Activated T-cell treated with anti-CD3 and anti-CD28 coated beads, Interleukin-2, amount 50 U/mL, for 4 hours (primary cell): ENCODE measurements at regions not wholly inside any gene's neighbourhood (a gene's known extent, or its start where the extent isn't known, plus 50 kb on each side); places are given as distances from the start of the nearest gene placed in this dataset.

Experiments used
- ATAC-seq, 2 donors: fragments of 200-7000 bp; cut with Tn5 transposase; one replicate each; pipeline ENCODE4 v1.10.0; 2021
- DNase-seq: peaks from one replicate; pipeline ENCODE4 v3.0.0-alpha.2; 2020
- H3K27me3 Mint-ChIP-seq: one replicate; pipeline ENCODE4 v1.8.0; 2021; ENCODE audit warnings: low read depth, mixed read lengths
- H3K36me3 Mint-ChIP-seq: one replicate; pipeline ENCODE4 v1.8.0; 2022; ENCODE audit warnings: mixed read lengths; ENCODE audit not compliant: insufficient read depth
- H3K4me1 Mint-ChIP-seq: one replicate; pipeline ENCODE4 v1.8.0; 2021; ENCODE audit warnings: low read depth, mixed read lengths
- H3K4me3 Mint-ChIP-seq: one replicate; pipeline ENCODE4 v1.8.0; 2021; ENCODE audit warnings: mild to moderate bottlenecking, moderate library complexity, mixed read lengths
- H3K9me3 Mint-ChIP-seq: one replicate; pipeline ENCODE4 v1.8.0; 2021; ENCODE audit warnings: mixed read lengths

DNA sequence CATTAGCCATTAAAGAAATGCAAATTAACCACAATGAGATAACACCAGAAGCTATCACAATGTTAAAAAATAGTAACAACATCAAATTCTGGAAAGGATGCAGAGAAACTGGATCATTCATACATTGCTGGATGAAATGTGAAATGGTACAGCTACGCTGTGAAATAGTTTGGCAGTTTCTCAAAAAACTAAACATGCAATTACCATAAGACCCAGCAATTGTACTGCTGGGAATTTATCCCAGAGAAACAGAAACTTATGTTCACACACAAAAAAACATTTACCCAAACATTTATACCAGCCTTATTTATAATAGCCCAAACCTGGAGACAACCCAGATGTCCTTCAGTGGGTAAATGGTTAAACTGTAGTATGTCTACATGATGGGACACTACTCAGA lies 592.9 kb downstream of the ZNF608 start:
- no peaks in the 10 kb centered on the region for H3K36me3 Mint-ChIP-seq
- no peak for ATAC-seq

DNA sequence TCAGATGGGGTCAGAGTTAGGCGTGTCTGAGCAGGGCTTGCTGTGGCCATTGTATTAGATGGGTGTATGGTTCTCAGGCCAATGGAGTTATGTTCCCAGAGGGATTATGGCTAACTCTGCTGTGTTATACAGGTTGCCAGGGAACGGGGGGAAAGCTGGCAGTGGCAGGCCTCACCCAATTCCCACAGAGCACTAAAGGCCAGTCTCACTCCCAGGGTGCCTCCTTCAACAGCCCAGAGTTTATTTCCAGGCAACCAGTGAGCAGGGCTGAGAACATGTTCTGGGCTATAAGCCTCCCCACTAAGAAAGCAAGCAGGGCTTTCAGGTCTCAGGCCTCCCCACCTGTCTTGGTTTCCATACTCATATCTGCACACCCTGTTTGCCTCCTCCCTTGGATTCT lies 597.9 kb downstream of the ZNF608 start:
- DNase-seq: no peak
- H3K4me1 Mint-ChIP-seq: no peaks in the 10 kb centered on the region
- H3K36me3 Mint-ChIP-seq: no peaks in the 10 kb centered on the region
- no peak for ATAC-seq
- H3K9me3 Mint-ChIP-seq: peaks cover 7% of the 10 kb centered on the region
- no peak overlapping the region for H3K4me3 Mint-ChIP-seq
- H3K27me3 Mint-ChIP-seq: no peaks in the 10 kb centered on the region

More for the DNA sequence above, 592.9 kb downstream of the ZNF608 start:
- no peak overlapping the region for H3K4me3 Mint-ChIP-seq
- peaks cover 2% of the 10 kb centered on the region for H3K4me1 Mint-ChIP-seq
- DNase-seq: no peak
- no peaks in the 10 kb centered on the region for H3K27me3 Mint-ChIP-seq
- peaks cover 22% of the 10 kb centered on the region for H3K9me3 Mint-ChIP-seq

DNA sequence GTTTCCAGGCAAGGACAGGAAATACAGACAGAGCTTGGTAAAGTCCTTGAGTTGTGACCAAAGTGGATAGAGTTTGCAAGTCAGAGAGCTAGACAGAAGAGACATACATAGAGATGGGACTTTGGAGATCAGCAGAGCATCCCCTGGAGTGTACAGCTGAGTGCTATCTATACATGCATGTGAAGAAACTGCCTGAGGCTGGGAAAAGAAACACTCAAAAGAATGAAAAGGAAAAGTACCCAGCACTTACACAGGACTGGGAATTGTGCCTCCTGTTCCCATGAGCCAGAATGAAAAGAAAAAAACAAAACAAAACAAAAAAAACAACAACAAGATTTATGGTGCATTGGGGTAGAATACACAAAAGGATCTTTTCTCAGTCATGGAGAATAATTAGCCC lies 606.4 kb downstream of the ZNF608 start:
- no peaks in the 10 kb centered on the region for H3K36me3 Mint-ChIP-seq
- H3K4me1 Mint-ChIP-seq: no peaks in the 10 kb centered on the region
- ATAC-seq: no peak
- no peaks in the 10 kb centered on the region for H3K27me3 Mint-ChIP-seq
- peaks cover 5% of the 10 kb centered on the region for H3K9me3 Mint-ChIP-seq
- no peak for DNase-seq
- H3K4me3 Mint-ChIP-seq: no peak overlapping the region

GRCh38 chr5:124139477-124139876 lies 607.0 kb downstream of the ZNF608 start:
- H3K9me3 Mint-ChIP-seq: peaks cover 7% of the 10 kb centered on the region
- no peak for ATAC-seq
- no peaks in the 10 kb centered on the region for H3K4me1 Mint-ChIP-seq
- no peaks in the 10 kb centered on the region for H3K36me3 Mint-ChIP-seq
- H3K4me3 Mint-ChIP-seq: no peak overlapping the region
- DNase-seq: no peak
- no peaks in the 10 kb centered on the region for H3K27me3 Mint-ChIP-seq

DNA sequence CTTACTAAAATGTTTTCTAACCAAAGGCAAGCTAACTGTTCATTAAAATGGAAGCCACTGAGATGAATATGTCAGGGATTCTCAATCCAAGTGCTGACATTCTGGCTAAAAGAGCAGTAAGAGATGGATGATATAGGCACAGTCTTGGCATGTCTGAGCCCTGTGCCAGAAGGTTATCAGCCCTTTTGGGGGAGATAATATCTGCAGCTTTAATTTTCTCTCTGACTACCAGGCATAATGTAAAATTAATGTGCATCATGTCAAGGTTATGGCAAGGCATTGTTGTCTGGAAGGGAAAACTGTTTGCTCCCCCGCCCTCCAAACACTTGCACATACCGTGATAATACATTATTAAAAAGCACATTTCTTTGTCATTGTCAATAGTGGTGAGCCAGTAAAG lies 609.8 kb downstream of the ZNF608 start:
- no peaks in the 10 kb centered on the region for H3K27me3 Mint-ChIP-seq
- ATAC-seq: no peak
- no peak overlapping the region for H3K4me3 Mint-ChIP-seq

GRCh38 chr5:124134941-124135340 lies 611.5 kb downstream of the ZNF608 start:
- no peaks in the 10 kb centered on the region for H3K36me3 Mint-ChIP-seq
- no peak for DNase-seq
- peaks cover 3% of the 10 kb centered on the region for H3K9me3 Mint-ChIP-seq
- H3K4me1 Mint-ChIP-seq: no peaks in the 10 kb centered on the region
- H3K27me3 Mint-ChIP-seq: no peaks in the 10 kb centered on the region
- H3K4me3 Mint-ChIP-seq: no peak overlapping the region
- no peak for ATAC-seq

More for the DNA sequence above, 609.8 kb downstream of the ZNF608 start:
- DNase-seq: no peak
- Mint-ChIP-seq H3K36me3 (no peaks in the 10 kb centered on the region), H3K9me3 (peaks cover 3% of the 10 kb centered on the region), H3K4me1 (no peaks in the 10 kb centered on the region)

DNA sequence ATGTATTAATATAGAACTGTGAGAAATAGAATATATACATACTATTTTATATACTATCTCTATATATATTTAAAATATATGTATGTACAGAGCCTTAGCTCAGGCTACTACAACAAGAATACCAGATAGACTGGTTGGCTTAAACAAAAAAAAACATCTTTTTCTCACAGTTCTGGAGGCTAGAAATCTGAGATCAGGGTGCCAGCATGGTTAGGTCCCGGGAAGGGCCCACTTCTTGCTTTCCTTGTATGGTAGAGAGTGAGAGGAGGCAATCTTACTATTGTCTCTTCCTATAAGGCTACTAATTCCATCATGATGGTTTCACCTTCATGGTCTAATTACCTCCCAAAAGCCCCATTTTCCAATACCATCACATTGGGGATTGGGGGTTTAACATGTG lies 613.0 kb downstream of the ZNF608 start:
- H3K4me3 Mint-ChIP-seq: no peak overlapping the region
- H3K27me3 Mint-ChIP-seq: no peaks in the 10 kb centered on the region
- peaks cover 3% of the 10 kb centered on the region for H3K9me3 Mint-ChIP-seq
- no peak for DNase-seq
- H3K36me3 Mint-ChIP-seq: no peaks in the 10 kb centered on the region
- ATAC-seq: no peak
- H3K4me1 Mint-ChIP-seq: no peaks in the 10 kb centered on the region

DNA sequence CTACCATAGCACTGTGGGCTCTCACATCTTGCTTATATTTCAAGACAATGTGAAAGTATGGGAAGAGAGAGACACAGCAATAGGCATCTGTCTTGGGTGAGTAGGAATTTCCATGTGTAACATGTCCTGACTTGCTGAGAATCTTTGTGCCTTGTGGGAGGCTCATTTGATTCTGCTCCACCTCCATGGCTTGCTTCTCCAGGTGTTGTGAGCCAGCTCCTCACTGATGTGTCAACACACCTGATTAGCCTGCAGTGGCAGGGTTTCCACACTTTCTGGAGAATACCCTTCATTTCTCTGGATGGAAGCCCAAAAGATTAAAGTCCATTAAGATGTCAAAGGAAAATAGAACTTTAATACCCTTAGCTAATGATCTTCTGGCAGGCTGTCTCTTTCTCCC lies 613.6 kb downstream of the ZNF608 start:
- Mint-ChIP-seq H3K36me3 (no peaks in the 10 kb centered on the region), H3K9me3 (peaks cover 3% of the 10 kb centered on the region), H3K27me3 (no peaks in the 10 kb centered on the region), H3K4me1 (no peaks in the 10 kb centered on the region), H3K4me3 (no peak overlapping the region)
- ATAC-seq (no peak), DNase-seq (no peak)

DNA sequence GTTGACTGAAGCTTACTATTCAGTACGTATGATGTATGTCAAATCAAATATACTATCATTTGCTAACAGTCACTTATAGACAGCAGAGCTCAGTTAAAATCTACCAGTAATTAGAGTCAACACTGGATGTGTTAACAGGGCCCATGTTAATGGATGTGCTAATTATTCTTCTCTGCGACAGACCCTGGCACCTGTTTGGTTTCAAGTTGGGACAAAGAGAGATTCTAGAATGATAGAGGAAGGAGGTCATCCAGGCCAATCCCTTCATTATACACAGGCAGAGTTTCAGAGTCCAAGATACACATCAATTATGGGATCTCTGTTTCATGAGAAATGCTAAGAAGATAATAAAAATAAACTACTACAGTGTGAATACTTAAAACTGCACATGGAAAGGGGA lies 615.0 kb downstream of the ZNF608 start:
- ATAC-seq (no peak), DNase-seq (no peak)
- Mint-ChIP-seq H3K36me3 (no peaks in the 10 kb centered on the region), H3K9me3 (peaks cover 3% of the 10 kb centered on the region), H3K27me3 (no peaks in the 10 kb centered on the region), H3K4me1 (no peaks in the 10 kb centered on the region), H3K4me3 (no peak overlapping the region)

- Mint-ChIP-seq H3K9me3 (peaks cover 3% of the 10 kb centered on the region), H3K27me3 (no peaks in the 10 kb centered on the region), H3K4me1 (no peaks in the 10 kb centered on the region), H3K4me3 (no peak overlapping the region), H3K36me3 (no peaks in the 10 kb centered on the region)
- ATAC-seq (no peak), DNase-seq (no peak)
These were observed 615.6 kb downstream of the ZNF608 start for GRCh38 chr5:124130816-124131215.

- H3K4me1 Mint-ChIP-seq: no peaks in the 10 kb centered on the region
- DNase-seq (no peak), ATAC-seq (no peak)
- H3K36me3 Mint-ChIP-seq: no peaks in the 10 kb centered on the region
- H3K4me3 Mint-ChIP-seq: no peak overlapping the region
- no peaks in the 10 kb centered on the region for H3K27me3 Mint-ChIP-seq
- no peaks in the 10 kb centered on the region for H3K9me3 Mint-ChIP-seq
These were observed 616.9 kb downstream of the CSNK1G3 start for GRCh38 chr5:124128867-124129266.

GRCh38 chr5:124126504-124127217 lies 614.7 kb downstream of the CSNK1G3 start:
- DNase-seq: no peak
- no peaks in the 10 kb centered on the region for H3K9me3 Mint-ChIP-seq
- H3K4me1 Mint-ChIP-seq: no peaks in the 10 kb centered on the region
- H3K4me3 Mint-ChIP-seq: no peak overlapping the region
- H3K27me3 Mint-ChIP-seq: no peaks in the 10 kb centered on the region
- ATAC-seq: no peak
- no peaks in the 10 kb centered on the region for H3K36me3 Mint-ChIP-seq

GRCh38 chr5:124124711-124125229 lies 612.8 kb downstream of the CSNK1G3 start:
- no peaks in the 10 kb centered on the region for H3K4me1 Mint-ChIP-seq
- H3K36me3 Mint-ChIP-seq: no peaks in the 10 kb centered on the region
- no peak for DNase-seq
- H3K4me3 Mint-ChIP-seq: no peak overlapping the region
- no peaks in the 10 kb centered on the region for H3K27me3 Mint-ChIP-seq
- ATAC-seq: no peak
- no peaks in the 10 kb centered on the region for H3K9me3 Mint-ChIP-seq

- no peaks in the 10 kb centered on the region for H3K36me3 Mint-ChIP-seq
These were observed 609.2 kb downstream of the CSNK1G3 start for GRCh38 chr5:124121198-124121597.

DNA sequence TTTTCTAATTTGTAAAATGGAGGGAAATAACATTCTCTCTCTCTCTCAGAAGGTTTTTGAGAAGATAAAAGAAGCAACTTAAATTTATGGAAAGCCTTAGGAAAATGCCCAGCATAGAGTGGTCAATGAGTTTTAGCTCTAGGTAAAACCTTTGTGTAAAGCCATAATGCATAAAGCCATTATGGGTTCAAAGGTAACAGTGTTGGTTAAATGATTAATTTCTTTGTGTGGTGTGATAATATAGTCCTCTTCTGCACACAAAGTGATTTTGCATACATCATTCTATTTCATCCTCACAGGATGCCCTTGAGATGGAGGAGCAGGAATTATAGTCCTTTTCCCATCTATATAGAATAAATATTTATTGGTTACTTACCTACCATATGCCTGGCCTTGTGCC lies 602.9 kb downstream of the CSNK1G3 start:
- ATAC-seq (no peak), DNase-seq (no peak)
- Mint-ChIP-seq H3K4me3 (no peak overlapping the region), H3K36me3 (no peaks in the 10 kb centered on the region), H3K4me1 (no peaks in the 10 kb centered on the region), H3K27me3 (no peaks in the 10 kb centered on the region), H3K9me3 (peaks cover 5% of the 10 kb centered on the region)

More at GRCh38 chr5:124121198-124121597, 609.2 kb downstream of the CSNK1G3 start:
- no peaks in the 10 kb centered on the region for H3K4me1 Mint-ChIP-seq
- H3K27me3 Mint-ChIP-seq: no peaks in the 10 kb centered on the region
- no peak for DNase-seq
- peaks cover 4% of the 10 kb centered on the region for H3K9me3 Mint-ChIP-seq
- H3K4me3 Mint-ChIP-seq: no peak overlapping the region
- ATAC-seq: no peak
